ENCODE measurements at regions not wholly inside any gene's neighbourhood (a gene's known extent, or its start where the extent isn't known, plus 50 kb on each side); places are given as distances from the start of the nearest gene placed in this dataset.

DNA sequence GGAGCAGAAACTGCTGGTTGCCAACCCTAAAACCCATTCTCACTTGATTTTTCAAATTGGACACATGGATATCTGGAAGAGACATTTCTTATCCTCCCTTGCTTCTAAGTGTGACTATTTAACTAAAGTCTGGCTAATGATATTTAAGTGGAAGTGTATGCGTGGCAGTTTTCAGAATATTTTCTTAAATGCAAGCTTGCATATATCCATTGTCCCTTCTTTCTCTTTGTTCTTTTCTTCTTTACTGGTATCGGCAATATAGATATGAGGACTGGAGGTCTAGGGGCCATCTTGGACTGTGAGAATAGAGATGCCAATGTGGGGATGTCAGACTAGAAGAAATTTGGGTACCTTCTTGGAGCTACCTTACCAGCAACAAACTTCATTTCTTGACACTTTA is 364.3 kb upstream of the DPH6 start:
- TF ChIP-seq RFX5 (IDR thresholded peaks at IDR 0.05; ENCODE audit: low read depth, low read length) (no peak), POLR2A (IDR thresholded peaks at IDR 0.05; ENCODE audit: low read depth, low read length) (no peak), MAZ (IDR thresholded peaks at IDR 0.05; ENCODE audit: borderline replicate concordance, low read depth, low read length) (no peak), RCOR1 (IDR thresholded peaks at IDR 0.05; ENCODE audit: insufficient replicate concordance, low read length) (no peak), RAD21 (IDR thresholded peaks at IDR 0.05; ENCODE audit: low read length) (no peak), CHD1 (IDR thresholded peaks at IDR 0.05; ENCODE audit: low read depth, low read length) (no peak), BHLHE40 (IDR thresholded peaks at IDR 0.05; ENCODE audit: low read depth, low read length) (no peak)
- TF ChIP-seq, protein P1, sequence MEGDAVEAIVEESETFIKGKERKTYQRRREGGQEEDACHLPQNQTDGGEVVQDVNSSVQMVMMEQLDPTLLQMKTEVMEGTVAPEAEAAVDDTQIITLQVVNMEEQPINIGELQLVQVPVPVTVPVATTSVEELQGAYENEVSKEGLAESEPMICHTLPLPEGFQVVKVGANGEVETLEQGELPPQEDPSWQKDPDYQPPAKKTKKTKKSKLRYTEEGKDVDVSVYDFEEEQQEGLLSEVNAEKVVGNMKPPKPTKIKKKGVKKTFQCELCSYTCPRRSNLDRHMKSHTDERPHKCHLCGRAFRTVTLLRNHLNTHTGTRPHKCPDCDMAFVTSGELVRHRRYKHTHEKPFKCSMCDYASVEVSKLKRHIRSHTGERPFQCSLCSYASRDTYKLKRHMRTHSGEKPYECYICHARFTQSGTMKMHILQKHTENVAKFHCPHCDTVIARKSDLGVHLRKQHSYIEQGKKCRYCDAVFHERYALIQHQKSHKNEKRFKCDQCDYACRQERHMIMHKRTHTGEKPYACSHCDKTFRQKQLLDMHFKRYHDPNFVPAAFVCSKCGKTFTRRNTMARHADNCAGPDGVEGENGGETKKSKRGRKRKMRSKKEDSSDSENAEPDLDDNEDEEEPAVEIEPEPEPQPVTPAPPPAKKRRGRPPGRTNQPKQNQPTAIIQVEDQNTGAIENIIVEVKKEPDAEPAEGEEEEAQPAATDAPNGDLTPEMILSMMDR (conservative IDR thresholded peaks at IDR 0.05; ENCODE audit: low read depth, low read length), result no peak

All from IMR-90 (cell line).